Testis (tissue), 2 donors: ENCODE measurements at regions not wholly inside any gene's neighbourhood (a gene's known extent, or its start where the extent isn't known, plus 50 kb on each side); places are given as distances from the start of the nearest gene placed in this dataset.

Source experiments
- DNase-seq: peaks from one replicate; pipeline ENCODE4 v3.0.0-alpha.2; 2019
- H3K27ac ChIP-seq, 2 donors: fragments of 200-600 bp; sonication (generic); one replicate each; pipeline ENCODE4 v1.5.1; 2019
- H3K27me3 ChIP-seq: fragments of 200-600 bp; sonication (generic); one replicate; pipeline ENCODE4 v1.5.1; 2019
- H3K36me3 ChIP-seq: fragments of 200-600 bp; sonication (generic); one replicate; pipeline ENCODE4 v1.5.1; 2017; ENCODE audit warnings: low read depth; ENCODE audit errors: missing control alignments
- H3K4me1 ChIP-seq: fragments of 200-600 bp; sonication (generic); one replicate; pipeline ENCODE4 v1.5.1; 2019
- H3K4me3 ChIP-seq, 2 donors: fragments of 200-600 bp; sonication (generic); one replicate each; pipeline ENCODE4 v1.5.1; 2017 to 2019
- H3K9me3 ChIP-seq: fragments of 200-600 bp; sonication (generic); one replicate; pipeline ENCODE4 v1.5.1; 2017
- POLR2A ChIP-seq: fragments of 450-650 bp; IDR thresholded peaks from one replicate; pipeline ENCODE4 v1.6.1; 2017; ENCODE audit warnings: antibody characterized with exemption, mild to moderate bottlenecking, moderate library complexity
- WGBS, 2 donors: methylation state at CpG; one replicate each; pipeline ENCODE4 v1.1.5; 2018; 5-methylcytosine and 5-hydroxymethylcytosine counted together
- intact Hi-C: fragments of 100-400 bp; cut with DNase I; formaldehyde crosslinking; loops from one replicate; pipeline ENCODE4 v1.15.1; 2023; ENCODE audit warnings: low total_unique reads
- TF ChIP-seq, protein P1 (sequence below), 3 experiments: fragments of 450-650 bp in 2 of 3; fragments of 200-600 bp in 1 of 3; sonication (generic) in 1 of 3; IDR thresholded peaks; one replicate each; pipeline ENCODE4 v1.5.1; 2016 to 2019; ENCODE audit warnings: antibody characterized with exemption in 3 of 3, mild to moderate bottlenecking in 2 of 3, moderate library complexity in 1 of 3

DNA sequence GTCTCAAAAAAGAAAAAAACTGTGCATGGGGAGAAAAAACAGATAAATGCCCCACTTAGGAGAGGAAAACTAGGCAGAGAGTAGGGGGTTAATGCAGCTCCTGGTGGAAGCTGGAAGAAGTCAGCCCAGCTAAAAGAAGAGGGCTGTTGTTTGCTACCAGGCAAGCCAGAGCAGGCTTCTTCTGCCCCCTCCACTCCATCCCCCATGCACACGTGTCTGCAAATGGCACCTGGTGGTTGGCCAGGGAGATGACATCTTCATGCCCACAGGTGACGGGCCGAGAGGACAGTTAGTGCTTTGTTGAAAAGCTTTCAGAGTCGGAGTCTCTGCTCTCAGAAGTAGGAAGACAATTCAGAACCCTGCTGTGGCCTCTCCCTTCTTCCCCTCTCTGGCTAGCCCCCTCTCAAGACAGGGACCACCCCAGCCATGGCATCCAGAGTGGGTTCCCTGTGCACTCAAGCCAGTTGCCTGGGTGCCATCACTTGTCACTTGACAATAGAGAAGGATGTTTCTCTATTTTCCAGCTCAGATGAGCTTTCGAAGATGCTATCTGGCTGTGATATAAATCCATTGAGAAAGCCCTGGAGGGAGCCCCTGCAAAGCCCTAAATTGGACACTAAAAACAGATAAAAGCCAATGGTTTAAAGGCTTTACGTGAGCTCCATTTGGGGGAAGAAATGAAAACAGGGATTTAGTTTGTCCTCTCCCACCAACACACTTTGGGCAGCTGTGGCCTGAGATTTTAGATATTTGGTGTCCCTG, 142.0 kb downstream of the TRIM29 start:
- Histone ChIP-seq H3K27me3 (no peaks in the 10 kb centered on the region), H3K27ac (no peak overlapping the region)
- TF ChIP-seq, protein P1, sequence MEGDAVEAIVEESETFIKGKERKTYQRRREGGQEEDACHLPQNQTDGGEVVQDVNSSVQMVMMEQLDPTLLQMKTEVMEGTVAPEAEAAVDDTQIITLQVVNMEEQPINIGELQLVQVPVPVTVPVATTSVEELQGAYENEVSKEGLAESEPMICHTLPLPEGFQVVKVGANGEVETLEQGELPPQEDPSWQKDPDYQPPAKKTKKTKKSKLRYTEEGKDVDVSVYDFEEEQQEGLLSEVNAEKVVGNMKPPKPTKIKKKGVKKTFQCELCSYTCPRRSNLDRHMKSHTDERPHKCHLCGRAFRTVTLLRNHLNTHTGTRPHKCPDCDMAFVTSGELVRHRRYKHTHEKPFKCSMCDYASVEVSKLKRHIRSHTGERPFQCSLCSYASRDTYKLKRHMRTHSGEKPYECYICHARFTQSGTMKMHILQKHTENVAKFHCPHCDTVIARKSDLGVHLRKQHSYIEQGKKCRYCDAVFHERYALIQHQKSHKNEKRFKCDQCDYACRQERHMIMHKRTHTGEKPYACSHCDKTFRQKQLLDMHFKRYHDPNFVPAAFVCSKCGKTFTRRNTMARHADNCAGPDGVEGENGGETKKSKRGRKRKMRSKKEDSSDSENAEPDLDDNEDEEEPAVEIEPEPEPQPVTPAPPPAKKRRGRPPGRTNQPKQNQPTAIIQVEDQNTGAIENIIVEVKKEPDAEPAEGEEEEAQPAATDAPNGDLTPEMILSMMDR (IDR thresholded peaks at IDR 0.05): no peak
- TF ChIP-seq POLR2A: no peak

DNA sequence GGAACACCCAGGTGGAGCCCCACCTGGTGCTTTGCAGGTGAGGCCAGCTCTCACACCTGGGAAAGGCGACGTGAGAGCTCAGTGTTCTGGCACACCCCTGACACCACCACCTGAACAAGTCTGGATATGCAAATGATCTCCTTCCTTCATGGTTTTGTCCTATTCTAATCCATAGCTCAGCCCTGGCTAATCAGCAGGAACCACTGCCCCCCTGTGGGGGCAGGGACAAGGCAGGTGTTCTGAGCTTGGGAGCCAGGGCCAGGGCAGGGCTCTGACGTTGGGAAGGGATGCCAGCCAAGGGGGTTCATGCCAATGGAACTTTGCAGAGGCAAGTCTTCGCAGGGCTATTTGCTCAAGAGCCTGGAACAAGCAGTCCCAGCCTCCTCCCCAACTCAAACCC, 144.2 kb downstream of the TRIM29 start:
- WGBS, 2 donors: 77 to 80% methylated on average over 4 of the region's 4 CpGs
- no peak overlapping the region for H3K27ac ChIP-seq

More for the DNA sequence above, 142.0 kb downstream of the TRIM29 start:
- 80 to 87% methylated on average over 6 of the region's 6 CpGs for WGBS, 2 donors
- H3K4me3 ChIP-seq: no peak overlapping the region
- no peaks in the 10 kb centered on the region for H3K4me1 ChIP-seq
- H3K9me3 ChIP-seq: no peaks in the 10 kb centered on the region
- intact Hi-C loops: no loop called here
- H3K36me3 ChIP-seq: no peaks in the 10 kb centered on the region
- DNase-seq: no peak

DNA sequence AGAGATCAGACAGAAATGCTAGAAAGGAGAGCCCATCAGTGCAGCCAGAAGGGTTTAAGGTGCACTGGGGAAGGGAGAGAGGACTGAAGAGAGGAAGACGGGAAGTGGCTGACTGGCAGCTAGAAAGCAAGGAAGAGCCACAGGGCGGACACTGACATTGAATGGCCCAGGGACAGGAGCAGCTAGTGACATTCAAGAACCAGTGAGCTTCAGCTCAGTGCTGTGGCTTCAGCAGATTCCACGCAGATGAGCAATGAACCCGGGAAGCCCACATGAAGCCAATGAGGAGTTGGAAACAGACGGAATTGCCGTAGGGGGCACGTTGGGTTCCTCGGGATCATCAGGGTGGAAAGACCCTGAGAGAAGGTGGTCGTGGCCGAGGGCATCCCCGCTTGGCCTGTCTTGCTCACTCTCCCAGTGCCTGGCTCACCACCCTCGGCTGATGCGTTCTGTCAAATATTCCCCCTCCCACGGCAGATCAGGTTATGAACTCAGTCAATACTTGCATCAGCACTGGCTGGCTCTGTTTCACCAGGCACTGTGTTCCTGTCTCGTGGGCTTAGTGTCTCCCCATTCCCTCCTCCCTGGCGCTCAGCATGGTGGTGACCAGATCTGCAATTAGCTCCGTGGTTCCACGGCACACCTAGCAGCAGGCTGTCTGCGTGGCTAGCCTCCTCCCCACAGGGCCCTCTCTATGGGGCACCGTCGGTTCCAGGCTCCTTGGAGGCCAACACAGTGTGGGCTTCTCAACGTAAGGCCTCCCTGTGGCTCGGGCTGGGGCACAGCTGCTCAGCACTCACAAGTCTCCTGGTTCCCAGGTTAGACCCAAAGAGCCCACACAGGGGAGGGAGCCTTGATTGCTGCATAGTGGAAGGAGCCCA, 145.5 kb downstream of the TRIM29 start:
- no peak for DNase-seq
- intact Hi-C loops: no loop called here
- no peaks in the 10 kb centered on the region for H3K9me3 ChIP-seq
- no peak for TF ChIP-seq POLR2A
- TF ChIP-seq, protein P1 (IDR thresholded peaks at IDR 0.05): no peak
- 89 to 96% methylated on average over 16 to 23 of the region's 23 CpGs for WGBS, 2 donors
- no peak overlapping the region for H3K27ac ChIP-seq
- no peaks in the 10 kb centered on the region for H3K36me3 ChIP-seq
- H3K4me3 ChIP-seq: no peak overlapping the region
- no peaks in the 10 kb centered on the region for H3K4me1 ChIP-seq
- no peaks in the 10 kb centered on the region for H3K27me3 ChIP-seq

More for the DNA sequence above, 144.2 kb downstream of the TRIM29 start:
- no peaks in the 10 kb centered on the region for H3K36me3 ChIP-seq
- no peaks in the 10 kb centered on the region for H3K27me3 ChIP-seq
- no peak for TF ChIP-seq POLR2A
- no peak for DNase-seq
- no peaks in the 10 kb centered on the region for H3K4me1 ChIP-seq
- intact Hi-C loops: no loop called here
- H3K9me3 ChIP-seq: no peaks in the 10 kb centered on the region
- H3K4me3 ChIP-seq: no peak overlapping the region

DNA sequence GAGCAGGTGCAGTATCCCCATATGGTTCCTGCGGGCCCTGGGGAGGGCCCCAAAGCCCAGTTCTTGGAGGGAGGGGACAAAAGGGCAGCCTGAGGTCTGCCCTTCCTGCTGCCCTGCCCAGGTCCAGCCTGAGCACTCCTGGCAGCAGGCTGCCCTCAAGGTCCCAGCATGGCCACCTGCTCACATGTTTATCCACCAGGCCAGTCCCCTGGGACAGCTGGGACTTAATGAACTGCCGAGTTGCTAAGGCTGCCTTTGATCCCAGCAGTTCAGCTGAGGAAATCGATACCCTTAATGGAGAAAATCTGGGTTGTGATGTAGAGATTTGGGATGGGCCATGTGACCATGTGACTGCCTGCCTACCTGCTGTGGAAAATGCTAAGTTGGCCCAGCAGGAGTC, 146.2 kb downstream of the TRIM29 start:
- 77 to 92% methylated on average over 3 of the region's 3 CpGs for WGBS, 2 donors
- Histone ChIP-seq H3K27me3 (no peaks in the 10 kb centered on the region), H3K36me3 (no peaks in the 10 kb centered on the region)

DNA sequence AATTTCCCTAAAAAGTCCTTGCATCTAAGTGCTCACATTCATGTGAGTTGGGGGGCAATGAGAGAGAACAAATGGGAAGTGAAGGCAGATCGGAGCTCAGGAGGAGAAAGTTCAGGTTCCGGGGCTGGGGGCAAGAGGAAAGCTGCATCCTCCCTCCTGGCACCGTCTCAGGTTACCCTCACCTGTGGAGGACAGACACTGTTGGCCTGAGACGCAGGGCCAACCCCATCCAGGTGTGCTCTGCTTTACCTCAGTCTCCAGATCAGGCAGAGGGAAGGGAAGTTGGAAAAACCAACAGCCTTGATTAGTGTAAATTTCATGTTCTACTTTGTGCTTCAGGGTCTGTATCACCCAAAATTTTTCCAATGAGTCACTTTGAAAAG, 146.9 kb downstream of the TRIM29 start:
- H3K9me3 ChIP-seq: no peaks in the 10 kb centered on the region
- no peak overlapping the region for H3K4me3 ChIP-seq
- WGBS, 2 donors: 83 to 92% methylated on average over 4 of the region's 4 CpGs
- no peaks in the 10 kb centered on the region for H3K27me3 ChIP-seq
- DNase-seq: no peak
- intact Hi-C loops: no loop called here
- H3K27ac ChIP-seq: no peak overlapping the region
- TF ChIP-seq, protein P1 (IDR thresholded peaks at IDR 0.05): no peak
- no peak for TF ChIP-seq POLR2A
- no peaks in the 10 kb centered on the region for H3K4me1 ChIP-seq
- no peaks in the 10 kb centered on the region for H3K36me3 ChIP-seq

More for the DNA sequence above, 146.2 kb downstream of the TRIM29 start:
- H3K4me1 ChIP-seq: no peaks in the 10 kb centered on the region
- no peak for DNase-seq
- TF ChIP-seq POLR2A: no peak
- TF ChIP-seq, protein P1 (IDR thresholded peaks at IDR 0.05): no peak
- H3K9me3 ChIP-seq: no peaks in the 10 kb centered on the region
- H3K4me3 ChIP-seq: no peak overlapping the region
- H3K27ac ChIP-seq: no peak overlapping the region
- intact Hi-C loops: no loop called here
